H9 (cell line): ENCODE measurements at regions not wholly inside any gene's neighbourhood (a gene's known extent, or its start where the extent isn't known, plus 50 kb on each side); places are given as distances from the start of the nearest gene placed in this dataset.

Source experiments
- DNase-seq: peaks from one replicate; pipeline ENCODE4 v3.0.0-alpha.2; 2017
- H2AFZ ChIP-seq: one replicate; pipeline ENCODE4 v1.6.1; 2013; ENCODE audit warnings: mild to moderate bottlenecking, low read length, control low read depth, moderate library complexity
- H2AK5ac ChIP-seq: 2 replicates; pipeline ENCODE4 v1.6.1; 2013; ENCODE audit warnings: low read length, control low read depth, mixed read lengths; ENCODE audit not compliant: insufficient read length
- H2BK120ac ChIP-seq: one replicate; pipeline ENCODE4 v1.6.1; 2013; ENCODE audit warnings: low read depth, mild to moderate bottlenecking, low read length, control low read depth, inconsistent platforms; ENCODE audit not compliant: poor library complexity, severe bottlenecking
- H2BK12ac ChIP-seq: 2 replicates; pipeline ENCODE4 v1.6.1; 2013; ENCODE audit warnings: low read length, control low read depth, mixed read lengths, low read depth; ENCODE audit not compliant: insufficient read length
- H2BK15ac ChIP-seq: 2 replicates; pipeline ENCODE4 v1.6.1; 2013; ENCODE audit warnings: low read depth, low read length, control low read depth
- H2BK20ac ChIP-seq: one replicate; pipeline ENCODE4 v1.6.1; 2013; ENCODE audit warnings: low read depth, mild to moderate bottlenecking, low read length, control low read depth, inconsistent platforms; ENCODE audit not compliant: poor library complexity, severe bottlenecking
- H2BK5ac ChIP-seq: 2 replicates; pipeline ENCODE4 v1.6.1; 2013; ENCODE audit warnings: low read length, control low read depth, mixed read lengths; ENCODE audit not compliant: insufficient read length
- H3K14ac ChIP-seq: 2 replicates; pipeline ENCODE4 v1.6.1; 2013; ENCODE audit warnings: low read length, control low read depth; ENCODE audit not compliant: insufficient read depth
- H3K18ac ChIP-seq: 2 replicates; pipeline ENCODE4 v1.6.1; 2013; ENCODE audit warnings: low read depth, mild to moderate bottlenecking, mixed read lengths, low read length, control low read depth; ENCODE audit not compliant: insufficient read length
- H3K23ac ChIP-seq: 2 replicates; pipeline ENCODE4 v1.6.1; 2013; ENCODE audit warnings: low read length, control low read depth, mixed read lengths, low read depth; ENCODE audit not compliant: insufficient read length
- H3K23me2 ChIP-seq: 2 replicates; pipeline ENCODE4 v1.6.1; 2013; ENCODE audit warnings: low read depth, mild to moderate bottlenecking, mixed read lengths, low read length, control low read depth; ENCODE audit not compliant: insufficient read length, poor library complexity, severe bottlenecking
- H3K27ac ChIP-seq: 2 replicates; pipeline ENCODE4 v1.5.1; 2013; ENCODE audit warnings: low read length, control low read depth, mixed read lengths, low read depth; ENCODE audit not compliant: insufficient read length
- H3K27me3 ChIP-seq: 2 replicates; pipeline ENCODE4 v1.6.1; 2013; ENCODE audit warnings: low read length, control low read depth, inconsistent platforms; ENCODE audit not compliant: insufficient read depth
- H3K4ac ChIP-seq: 2 replicates; pipeline ENCODE4 v1.6.1; 2013; ENCODE audit warnings: low read depth, mild to moderate bottlenecking, control low read depth, inconsistent platforms, low read length, moderate library complexity
- H3K4me1 ChIP-seq: 2 replicates; pipeline ENCODE4 v1.6.1; 2013; ENCODE audit warnings: low read length, control low read depth, inconsistent platforms; ENCODE audit not compliant: insufficient read depth
- H3K4me2 ChIP-seq: 2 replicates; pipeline ENCODE4 v1.6.1; 2013; ENCODE audit warnings: low read length, control low read depth, mixed read lengths; ENCODE audit not compliant: insufficient read length, insufficient read depth
- H3K56ac ChIP-seq: 2 replicates; pipeline ENCODE4 v1.6.1; 2013; ENCODE audit warnings: low read depth, mild to moderate bottlenecking, mixed read lengths, low read length, control low read depth; ENCODE audit not compliant: insufficient read length
- H3K79me1 ChIP-seq: 2 replicates; pipeline ENCODE4 v1.6.1; 2013; ENCODE audit warnings: low read depth, mild to moderate bottlenecking, moderate library complexity, low read length, control low read depth, inconsistent platforms; ENCODE audit not compliant: insufficient read depth, poor library complexity, severe bottlenecking
- H3K79me2 ChIP-seq: 2 replicates; pipeline ENCODE4 v1.6.1; 2013; ENCODE audit warnings: low read length, control low read depth, inconsistent platforms; ENCODE audit not compliant: insufficient read depth
- H3K9ac ChIP-seq: 2 replicates; pipeline ENCODE4 v1.6.1; 2013; ENCODE audit warnings: low read length, control low read depth, mixed read lengths; ENCODE audit not compliant: insufficient read length; ENCODE audit errors: extremely low read depth
- H3K9me3 ChIP-seq: one replicate; pipeline ENCODE4 v1.6.1; 2013; ENCODE audit warnings: low read depth, low read length, inconsistent platforms; ENCODE audit not compliant: control insufficient read depth
- H3T11ph ChIP-seq: one replicate; pipeline ENCODE4 v1.6.1; 2013; ENCODE audit warnings: mild to moderate bottlenecking, low read length, control low read depth, inconsistent platforms
- H4K20me1 ChIP-seq: one replicate; pipeline ENCODE4 v1.6.1; 2013; ENCODE audit not compliant: control insufficient read depth, insufficient read length, insufficient read depth
- H4K5ac ChIP-seq: 2 replicates; pipeline ENCODE4 v1.6.1; 2013; ENCODE audit warnings: low read depth, mild to moderate bottlenecking, mixed read lengths, low read length, control low read depth; ENCODE audit not compliant: insufficient read length
- H4K8ac ChIP-seq: replicated peaks from 2 replicates; pipeline ENCODE4 v1.6.1; 2013; ENCODE audit warnings: low read length, control low read depth, mixed read lengths, low read depth; ENCODE audit not compliant: insufficient read length
- H4K91ac ChIP-seq: 2 replicates; pipeline ENCODE4 v1.6.1; 2013; ENCODE audit warnings: low read depth, mild to moderate bottlenecking, moderate library complexity, mixed read lengths, low read length, control low read depth; ENCODE audit not compliant: insufficient read length
- H3K27ac Mint-ChIP-seq, 3 experiments: 2 replicates in 2 of 3; 3 replicates in 1 of 3; pipeline ENCODE4 v1.8.0; 2020 to 2021; ENCODE audit warnings: mixed read lengths in 3 of 3, mild to moderate bottlenecking in 1 of 3, moderate library complexity in 1 of 3
- H3K27me3 Mint-ChIP-seq: 2 replicates; pipeline ENCODE4 v1.8.0; 2021; ENCODE audit warnings: low read depth, mild to moderate bottlenecking, moderate library complexity, mixed read lengths
- H3K36me3 Mint-ChIP-seq, 3 experiments: 2 replicates in 2 of 3; 3 replicates in 1 of 3; pipeline ENCODE4 v1.8.0; 2020 to 2021; ENCODE audit warnings: low read depth in 3 of 3, mixed read lengths in 3 of 3; ENCODE audit not compliant: insufficient read depth in 1 of 3
- H3K4me1 Mint-ChIP-seq, 2 experiments: 2 replicates each; pipeline ENCODE4 v1.8.0; 2020; ENCODE audit warnings: mixed read lengths in 2 of 2
- H3K4me3 Mint-ChIP-seq, 2 experiments: 2 replicates in 1 of 2; 3 replicates in 1 of 2; pipeline ENCODE4 v1.8.0; 2020 to 2021; ENCODE audit warnings: mild to moderate bottlenecking in 2 of 2, mixed read lengths in 2 of 2, moderate library complexity in 1 of 2
- H3K9me3 Mint-ChIP-seq, 2 experiments: 2 replicates in 1 of 2; 3 replicates in 1 of 2; pipeline ENCODE4 v1.8.0; 2020; ENCODE audit warnings: mild to moderate bottlenecking in 2 of 2, mixed read lengths in 2 of 2, moderate library complexity in 1 of 2
- WGBS: extraction: QIAGEN DNeasy Blood & Tissue Kit; methylation state at CpG from one replicate; pipeline ENCODE4 v1.1.7; 2013; ENCODE audit warnings: missing lambda C conversion rate, low lambda C conversion rate, mixed read lengths; ENCODE audit not compliant: insufficient read length; ENCODE audit errors: extremely low coverage; 5-methylcytosine and 5-hydroxymethylcytosine counted together
- TF ChIP-seq, protein P1 (sequence below): fragments of 200-600 bp; sonication (generic); conservative IDR thresholded peaks from 3 replicates; pipeline ENCODE4 v1.8.0; 2021; ENCODE audit warnings: antibody characterized with exemption, mild to moderate bottlenecking

- WGBS: no CpG with 5 or more reads among the region's 7 CpGs
- no peaks in the 10 kb centered on the region; the same call in none of the 2 replicates for H3K27me3 Mint-ChIP-seq
- no peak overlapping the region for H4K91ac ChIP-seq
- no peaks in the 10 kb centered on the region for H4K20me1 ChIP-seq
- H3K36me3 Mint-ChIP-seq: no peaks in the 10 kb centered on the region
- H4K8ac ChIP-seq: no peak overlapping the region
- TF ChIP-seq, protein P1, sequence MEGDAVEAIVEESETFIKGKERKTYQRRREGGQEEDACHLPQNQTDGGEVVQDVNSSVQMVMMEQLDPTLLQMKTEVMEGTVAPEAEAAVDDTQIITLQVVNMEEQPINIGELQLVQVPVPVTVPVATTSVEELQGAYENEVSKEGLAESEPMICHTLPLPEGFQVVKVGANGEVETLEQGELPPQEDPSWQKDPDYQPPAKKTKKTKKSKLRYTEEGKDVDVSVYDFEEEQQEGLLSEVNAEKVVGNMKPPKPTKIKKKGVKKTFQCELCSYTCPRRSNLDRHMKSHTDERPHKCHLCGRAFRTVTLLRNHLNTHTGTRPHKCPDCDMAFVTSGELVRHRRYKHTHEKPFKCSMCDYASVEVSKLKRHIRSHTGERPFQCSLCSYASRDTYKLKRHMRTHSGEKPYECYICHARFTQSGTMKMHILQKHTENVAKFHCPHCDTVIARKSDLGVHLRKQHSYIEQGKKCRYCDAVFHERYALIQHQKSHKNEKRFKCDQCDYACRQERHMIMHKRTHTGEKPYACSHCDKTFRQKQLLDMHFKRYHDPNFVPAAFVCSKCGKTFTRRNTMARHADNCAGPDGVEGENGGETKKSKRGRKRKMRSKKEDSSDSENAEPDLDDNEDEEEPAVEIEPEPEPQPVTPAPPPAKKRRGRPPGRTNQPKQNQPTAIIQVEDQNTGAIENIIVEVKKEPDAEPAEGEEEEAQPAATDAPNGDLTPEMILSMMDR: no peak
- H2BK5ac ChIP-seq: no peak overlapping the region
- H2AK5ac ChIP-seq: no peak overlapping the region
- no peak overlapping the region for H3K27ac Mint-ChIP-seq
- no peak overlapping the region for H3K4ac ChIP-seq
- H3K9me3 ChIP-seq: no peaks in the 10 kb centered on the region
- no peak overlapping the region for H3K14ac ChIP-seq
- no peak overlapping the region for H2AFZ ChIP-seq
- no peaks in the 10 kb centered on the region for H3K9me3 Mint-ChIP-seq
- H3T11ph ChIP-seq: no peak overlapping the region
- H2BK15ac ChIP-seq: no peak overlapping the region
- no peaks in the 10 kb centered on the region for H3K27me3 ChIP-seq
- H2BK120ac ChIP-seq: no peak overlapping the region
- H3K9ac ChIP-seq: no peak overlapping the region
- H2BK12ac ChIP-seq: no peak overlapping the region
- H3K23me2 ChIP-seq: no peaks in the 10 kb centered on the region
- no peak overlapping the region for H3K4me2 ChIP-seq
- H2BK20ac ChIP-seq: no peak overlapping the region
- H3K4me1 Mint-ChIP-seq: peaks cover 0 to 5% of the 10 kb centered on the region in 2 experiments; a peak in 1 of 4 replicates
- no peak overlapping the region for H3K4me3 Mint-ChIP-seq
- H3K18ac ChIP-seq: no peak overlapping the region
- no peak overlapping the region for H3K27ac ChIP-seq
- no peak overlapping the region for H4K5ac ChIP-seq
- H3K56ac ChIP-seq: no peak overlapping the region
- no peak overlapping the region for H3K23ac ChIP-seq
- no peaks in the 10 kb centered on the region; the same call in 1 of the 2 replicates for H3K4me1 ChIP-seq
- no peaks in the 10 kb centered on the region for H3K79me2 ChIP-seq
- H3K79me1 ChIP-seq: no peaks in the 10 kb centered on the region
- no peak for DNase-seq
Measured at GRCh38 chrX:115413246-115413878, 123.8 kb downstream of the LUZP4 start.
